BE2C (cell line): ENCODE measurements at regions not wholly inside any gene's neighbourhood (a gene's known extent, or its start where the extent isn't known, plus 50 kb on each side); places are given as distances from the start of the nearest gene placed in this dataset.

Source experiments
- DNase-seq: peaks from one replicate; pipeline ENCODE4 v3.0.0-alpha.2; 2020
- H3K27me3 ChIP-seq: fragments of 250-450 bp; sonication (Bioruptor Pico); 2 replicates; pipeline ENCODE4 v1.5.1; 2020; ENCODE audit warnings: mild to moderate bottlenecking
- H3K36me3 ChIP-seq: fragments of 250-450 bp; sonication (Bioruptor Pico); 2 replicates; pipeline ENCODE4 v1.5.1; 2020; ENCODE audit warnings: mild to moderate bottlenecking
- H3K4me1 ChIP-seq: fragments of 250-450 bp; sonication (Bioruptor Pico); 2 replicates; pipeline ENCODE4 v1.5.1; 2020
- H3K4me3 ChIP-seq: 2 replicates; pipeline ENCODE4 v1.5.1; 2011; ENCODE audit warnings: low read depth, low read length
- H3K9me3 ChIP-seq: fragments of 250-450 bp; sonication (Bioruptor Pico); 2 replicates; pipeline ENCODE4 v1.5.1; 2020
- TF ChIP-seq, protein P1 (sequence below): IDR thresholded peaks from 2 replicates; pipeline ENCODE4 v1.5.1; 2012; ENCODE audit warnings: mild to moderate bottlenecking, low read depth, low read length

GRCh38 chr11:43626798-43627197 is 53.7 kb upstream of the HSD17B12 start:
- Histone ChIP-seq H3K9me3 (no peaks in the 10 kb centered on the region), H3K27me3 (peaks cover 53% of the 10 kb centered on the region), H3K4me1 (no peaks in the 10 kb centered on the region), H3K36me3 (no peaks in the 10 kb centered on the region), H3K4me3 (no peak overlapping the region)
- no peak for DNase-seq
- TF ChIP-seq, protein P1, sequence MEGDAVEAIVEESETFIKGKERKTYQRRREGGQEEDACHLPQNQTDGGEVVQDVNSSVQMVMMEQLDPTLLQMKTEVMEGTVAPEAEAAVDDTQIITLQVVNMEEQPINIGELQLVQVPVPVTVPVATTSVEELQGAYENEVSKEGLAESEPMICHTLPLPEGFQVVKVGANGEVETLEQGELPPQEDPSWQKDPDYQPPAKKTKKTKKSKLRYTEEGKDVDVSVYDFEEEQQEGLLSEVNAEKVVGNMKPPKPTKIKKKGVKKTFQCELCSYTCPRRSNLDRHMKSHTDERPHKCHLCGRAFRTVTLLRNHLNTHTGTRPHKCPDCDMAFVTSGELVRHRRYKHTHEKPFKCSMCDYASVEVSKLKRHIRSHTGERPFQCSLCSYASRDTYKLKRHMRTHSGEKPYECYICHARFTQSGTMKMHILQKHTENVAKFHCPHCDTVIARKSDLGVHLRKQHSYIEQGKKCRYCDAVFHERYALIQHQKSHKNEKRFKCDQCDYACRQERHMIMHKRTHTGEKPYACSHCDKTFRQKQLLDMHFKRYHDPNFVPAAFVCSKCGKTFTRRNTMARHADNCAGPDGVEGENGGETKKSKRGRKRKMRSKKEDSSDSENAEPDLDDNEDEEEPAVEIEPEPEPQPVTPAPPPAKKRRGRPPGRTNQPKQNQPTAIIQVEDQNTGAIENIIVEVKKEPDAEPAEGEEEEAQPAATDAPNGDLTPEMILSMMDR = no peak
